Activated CD8-positive, alpha-beta memory T cell treated with anti-CD3 and anti-CD28 coated beads, Interleukin-2, amount 10 ng/mL, durations not matched to agents 7 days and 5 days (primary cell): ENCODE measurements at regions not wholly inside any gene's neighbourhood (a gene's known extent, or its start where the extent isn't known, plus 50 kb on each side); places are given as distances from the start of the nearest gene placed in this dataset.
"Not testable (repeated sequence)": the region's sequence is repeated elsewhere in the genome, so short reads cannot be mapped to it uniquely, and the experiment has no call there.

Experiments used
- ATAC-seq: fragments of 150-1000 bp; cut with Tn5 transposase; one replicate; pipeline ENCODE4 v1.10.0; 2021; ENCODE audit warnings: moderate library complexity
- CTCF ChIA-PET: fragments of 350-600 bp; sonication (Branson Sonifier 250); formaldehyde crosslinking; loops from one replicate; lab custom pipeline; 2021; ENCODE audit warnings: antibody characterized with exemption; lab: Charles Lee
- DNase-seq: peaks from one replicate; pipeline ENCODE4 v3.0.0-alpha.2; 2020
- H3K27ac Mint-ChIP-seq: one replicate; pipeline ENCODE4 v1.8.0; 2021; ENCODE audit warnings: mild to moderate bottlenecking, mixed read lengths
- H3K27me3 Mint-ChIP-seq: one replicate; pipeline ENCODE4 v1.8.0; 2021; ENCODE audit warnings: mixed read lengths
- H3K36me3 Mint-ChIP-seq: one replicate; pipeline ENCODE4 v1.8.0; 2021; ENCODE audit warnings: mild to moderate bottlenecking, mixed read lengths
- H3K4me1 Mint-ChIP-seq: one replicate; pipeline ENCODE4 v1.8.0; 2021; ENCODE audit warnings: mixed read lengths
- H3K4me3 Mint-ChIP-seq: one replicate; pipeline ENCODE4 v1.8.0; 2021; ENCODE audit warnings: mild to moderate bottlenecking, moderate library complexity, mixed read lengths
- H3K9me3 Mint-ChIP-seq: one replicate; pipeline ENCODE4 v1.8.0; 2022; ENCODE audit warnings: low read depth, mixed read lengths

GRCh38 chr6:126640356-126640755 is 300.4 kb downstream of the CENPW start:
- ATAC-seq (no peak), DNase-seq (no peak)
- H3K4me3 Mint-ChIP-seq = no peak overlapping the region
- no peaks in the 10 kb centered on the region for H3K36me3 Mint-ChIP-seq
- no peak overlapping the region for H3K27ac Mint-ChIP-seq
- no peaks in the 10 kb centered on the region for H3K4me1 Mint-ChIP-seq
- no peaks in the 10 kb centered on the region for H3K9me3 Mint-ChIP-seq
- H3K27me3 Mint-ChIP-seq = no peaks in the 10 kb centered on the region
- CTCF ChIA-PET = no interaction called here

DNA sequence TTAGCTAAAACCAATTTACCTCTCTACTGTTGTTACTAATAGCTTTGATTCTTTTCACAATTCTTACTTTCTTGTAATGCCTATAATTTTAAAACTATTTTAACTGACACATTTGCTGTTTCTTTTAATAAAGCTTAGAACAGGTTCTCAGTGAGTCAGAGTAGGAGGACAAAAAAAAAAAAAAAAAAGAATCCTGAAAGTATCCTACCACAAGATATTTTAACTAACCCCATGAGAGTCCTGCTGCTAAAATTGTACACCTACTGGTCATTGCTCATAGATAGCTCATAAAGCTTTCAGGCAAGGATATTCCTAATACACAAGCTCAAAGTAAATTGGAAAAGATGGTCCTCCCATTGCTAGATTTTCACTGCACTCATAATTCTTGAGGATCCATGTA is 301.0 kb downstream of the CENPW start:
- Mint-ChIP-seq H3K36me3 (no peaks in the 10 kb centered on the region), H3K4me3 (no peak overlapping the region), H3K9me3 (no peaks in the 10 kb centered on the region), H3K27ac (no peak overlapping the region), H3K4me1 (no peaks in the 10 kb centered on the region), H3K27me3 (no peaks in the 10 kb centered on the region)
- CTCF ChIA-PET = no interaction called here
- no peak for ATAC-seq
- DNase-seq = no peak

DNA sequence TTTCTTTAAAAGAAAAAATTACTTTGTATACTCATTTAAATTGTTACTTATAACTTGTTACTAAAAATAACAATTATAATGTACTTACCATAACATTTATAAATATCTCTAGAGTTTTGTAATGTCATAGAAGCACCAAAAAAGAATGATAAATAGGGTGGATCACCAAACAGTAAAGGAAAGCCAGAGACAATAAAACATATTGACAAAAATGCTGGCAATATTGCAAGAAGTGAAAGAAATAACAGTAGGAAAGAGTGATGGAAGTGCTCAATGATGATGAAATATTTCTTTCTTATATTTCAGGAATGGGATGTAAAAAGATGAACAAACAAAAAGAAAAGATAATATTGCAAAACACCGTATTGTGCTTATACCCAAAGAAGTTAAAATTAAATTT is 301.7 kb downstream of the CENPW start:
- H3K9me3 Mint-ChIP-seq = no peaks in the 10 kb centered on the region
- no peaks in the 10 kb centered on the region for H3K27me3 Mint-ChIP-seq
- H3K27ac Mint-ChIP-seq = no peak overlapping the region
- H3K4me3 Mint-ChIP-seq = no peak overlapping the region
- no peaks in the 10 kb centered on the region for H3K4me1 Mint-ChIP-seq
- ATAC-seq (no peak), DNase-seq (no peak)
- CTCF ChIA-PET = no interaction called here
- no peaks in the 10 kb centered on the region for H3K36me3 Mint-ChIP-seq

- Mint-ChIP-seq H3K36me3 (no peaks in the 10 kb centered on the region), H3K4me3 (no peak overlapping the region), H3K4me1 (no peaks in the 10 kb centered on the region), H3K9me3 (no peaks in the 10 kb centered on the region), H3K27me3 (no peaks in the 10 kb centered on the region), H3K27ac (no peak overlapping the region)
- CTCF ChIA-PET = no interaction called here
- DNase-seq (no peak), ATAC-seq (no peak)
These were observed 303.4 kb downstream of the CENPW start for GRCh38 chr6:126643352-126643751.

DNA sequence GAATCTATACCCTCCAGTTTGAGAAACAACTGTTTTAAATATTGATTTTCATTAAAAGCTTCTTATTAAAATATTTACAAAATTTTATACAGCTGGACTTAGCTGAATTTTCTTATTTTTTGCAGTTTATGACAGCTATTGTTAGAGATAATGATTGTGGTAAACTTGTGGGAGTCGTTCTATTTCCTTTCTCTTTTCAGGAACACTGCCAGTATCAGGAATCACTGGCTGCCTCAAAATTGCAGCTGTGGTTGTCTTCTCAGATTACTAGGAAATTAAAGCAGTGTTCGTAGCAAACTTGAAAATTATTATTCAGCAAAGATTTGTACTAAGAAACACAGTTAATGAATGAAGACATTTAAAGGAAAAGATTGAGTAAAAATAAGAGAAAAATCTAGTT is 311.0 kb downstream of the CENPW start:
- no peak overlapping the region for H3K4me3 Mint-ChIP-seq
- no peaks in the 10 kb centered on the region for H3K36me3 Mint-ChIP-seq
- H3K27ac Mint-ChIP-seq = no peak overlapping the region
- CTCF ChIA-PET = no interaction called here
- ATAC-seq (no peak), DNase-seq (no peak)
- H3K27me3 Mint-ChIP-seq = no peaks in the 10 kb centered on the region
- no peaks in the 10 kb centered on the region for H3K4me1 Mint-ChIP-seq
- peaks cover 5% of the 10 kb centered on the region for H3K9me3 Mint-ChIP-seq

- CTCF ChIA-PET = no interaction called here
- H3K27me3 Mint-ChIP-seq = no peaks in the 10 kb centered on the region
- H3K36me3 Mint-ChIP-seq = no peaks in the 10 kb centered on the region
- no peak overlapping the region for H3K27ac Mint-ChIP-seq
- H3K4me3 Mint-ChIP-seq = no peak overlapping the region
- ATAC-seq (no peak), DNase-seq (no peak)
- no peaks in the 10 kb centered on the region for H3K4me1 Mint-ChIP-seq
- peaks cover 7% of the 10 kb centered on the region for H3K9me3 Mint-ChIP-seq
These were observed 317.8 kb downstream of the CENPW start for GRCh38 chr6:126657561-126658175.

GRCh38 chr6:126660376-126660775 is 320.5 kb downstream of the CENPW start:
- CTCF ChIA-PET = no interaction called here
- Mint-ChIP-seq H3K36me3 (no peaks in the 10 kb centered on the region), H3K4me1 (no peaks in the 10 kb centered on the region), H3K4me3 (no peak overlapping the region), H3K9me3 (peaks cover 1% of the 10 kb centered on the region), H3K27me3 (no peaks in the 10 kb centered on the region), H3K27ac (no peak overlapping the region)
- ATAC-seq (no peak), DNase-seq (no peak)

DNA sequence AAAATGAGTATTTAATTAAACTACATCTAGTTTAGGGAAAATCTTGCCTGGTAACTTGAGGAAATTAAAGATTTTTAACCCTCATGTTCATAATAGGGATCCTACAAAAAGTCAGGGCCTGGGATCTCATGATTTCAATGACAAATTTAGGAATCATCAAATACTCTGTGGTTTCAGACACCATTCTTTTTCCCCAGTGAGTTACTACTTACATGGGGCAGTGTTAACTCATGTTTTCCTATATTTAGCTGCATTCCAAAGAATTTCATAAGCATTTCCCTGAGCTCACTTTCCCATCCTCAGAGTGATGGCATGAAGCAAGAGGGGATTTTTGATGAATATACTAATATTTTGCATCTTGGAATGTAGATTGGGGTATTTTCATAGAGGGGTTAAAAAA is 321.7 kb downstream of the CENPW start:
- Mint-ChIP-seq H3K36me3 (no peaks in the 10 kb centered on the region), H3K9me3 (no peaks in the 10 kb centered on the region), H3K4me3 (no peak overlapping the region), H3K27me3 (no peaks in the 10 kb centered on the region), H3K27ac (no peak overlapping the region), H3K4me1 (no peaks in the 10 kb centered on the region)
- CTCF ChIA-PET = no interaction called here
- no peak for ATAC-seq
- DNase-seq = no peak

- Mint-ChIP-seq H3K27me3 (no peaks in the 10 kb centered on the region), H3K4me3 (no peak overlapping the region), H3K9me3 (no peaks in the 10 kb centered on the region), H3K4me1 (no peaks in the 10 kb centered on the region), H3K27ac (no peak overlapping the region), H3K36me3 (no peaks in the 10 kb centered on the region)
- no peak for ATAC-seq
- no peak for DNase-seq
- CTCF ChIA-PET = no interaction called here
These were observed 323.1 kb downstream of the CENPW start for GRCh38 chr6:126662966-126663365.

DNA sequence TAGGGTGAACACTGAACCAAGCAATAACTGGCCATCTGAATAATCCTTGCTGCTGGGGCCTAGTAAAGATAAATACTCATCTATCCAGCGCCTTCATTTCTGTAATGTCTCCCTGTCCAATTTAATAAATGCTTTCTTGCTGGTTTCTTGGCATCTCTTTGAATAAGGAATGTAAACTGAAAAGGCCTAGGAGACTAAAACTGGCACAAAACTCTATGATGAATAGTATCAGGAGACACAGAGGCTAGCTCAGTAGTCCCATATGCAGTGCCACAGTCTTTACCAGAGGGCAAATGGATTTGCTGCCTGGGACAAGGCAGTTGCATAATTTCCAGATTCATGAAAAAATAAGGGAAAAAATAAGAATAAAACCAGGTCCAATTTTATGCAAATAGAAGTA is 324.4 kb downstream of the CENPW start:
- Mint-ChIP-seq H3K36me3 (no peaks in the 10 kb centered on the region), H3K9me3 (no peaks in the 10 kb centered on the region)
- CTCF ChIA-PET = no interaction called here

DNA sequence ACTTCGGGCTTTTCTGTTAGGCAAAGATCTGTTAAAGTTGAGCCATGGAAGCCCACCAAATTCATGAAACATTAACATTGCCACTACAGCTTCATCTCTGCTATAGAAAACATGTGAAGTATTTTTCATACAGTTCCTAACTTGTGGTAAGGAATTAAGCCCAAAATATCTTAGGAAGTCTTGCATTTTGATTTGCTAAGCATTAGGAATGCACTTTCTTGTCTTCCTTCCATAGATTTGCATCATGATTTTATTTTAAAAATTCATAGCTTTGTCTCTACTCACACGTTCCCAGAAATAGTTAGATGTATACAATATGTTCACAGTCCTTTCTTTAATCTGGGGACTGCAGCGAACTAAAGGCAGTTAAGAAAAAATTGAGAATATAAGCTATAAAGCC is 325.6 kb downstream of the CENPW start:
- no peak overlapping the region for H3K4me3 Mint-ChIP-seq
- H3K36me3 Mint-ChIP-seq = no peaks in the 10 kb centered on the region
- H3K27ac Mint-ChIP-seq = no peak overlapping the region
- DNase-seq = no peak
- no peaks in the 10 kb centered on the region for H3K4me1 Mint-ChIP-seq
- ATAC-seq = no peak
- CTCF ChIA-PET = no interaction called here
- no peaks in the 10 kb centered on the region for H3K9me3 Mint-ChIP-seq
- H3K27me3 Mint-ChIP-seq = no peaks in the 10 kb centered on the region

More for the DNA sequence above, 324.4 kb downstream of the CENPW start:
- H3K4me1 Mint-ChIP-seq = no peaks in the 10 kb centered on the region
- no peak overlapping the region for H3K27ac Mint-ChIP-seq
- H3K27me3 Mint-ChIP-seq = no peaks in the 10 kb centered on the region
- H3K4me3 Mint-ChIP-seq = no peak overlapping the region
- ATAC-seq (no peak), DNase-seq (no peak)

DNA sequence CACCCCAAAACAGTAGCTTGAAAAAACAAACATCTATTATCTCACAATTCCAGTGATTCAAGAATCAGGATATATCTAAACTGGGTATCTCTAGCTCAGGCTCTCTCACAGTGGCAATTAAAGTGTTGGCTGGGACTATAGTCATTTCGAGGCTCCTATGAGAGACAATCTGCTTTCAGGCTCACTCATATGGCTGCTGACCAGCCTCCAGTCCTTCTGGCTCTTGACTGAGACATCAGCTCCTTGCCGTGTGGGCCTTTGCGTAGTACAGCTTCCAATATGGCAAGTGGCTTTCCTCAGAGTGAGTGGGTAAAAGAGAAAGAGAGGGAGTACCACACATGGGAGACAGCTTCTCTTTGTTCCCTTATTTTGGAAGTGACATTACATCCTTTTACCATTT is 327.2 kb downstream of the CENPW start:
- Mint-ChIP-seq H3K36me3 (no peaks in the 10 kb centered on the region), H3K27ac (no peak overlapping the region), H3K27me3 (no peaks in the 10 kb centered on the region), H3K4me1 (no peaks in the 10 kb centered on the region), H3K9me3 (no peaks in the 10 kb centered on the region), H3K4me3 (no peak overlapping the region)
- no peak for DNase-seq
- ATAC-seq = no peak
- CTCF ChIA-PET = no interaction called here

DNA sequence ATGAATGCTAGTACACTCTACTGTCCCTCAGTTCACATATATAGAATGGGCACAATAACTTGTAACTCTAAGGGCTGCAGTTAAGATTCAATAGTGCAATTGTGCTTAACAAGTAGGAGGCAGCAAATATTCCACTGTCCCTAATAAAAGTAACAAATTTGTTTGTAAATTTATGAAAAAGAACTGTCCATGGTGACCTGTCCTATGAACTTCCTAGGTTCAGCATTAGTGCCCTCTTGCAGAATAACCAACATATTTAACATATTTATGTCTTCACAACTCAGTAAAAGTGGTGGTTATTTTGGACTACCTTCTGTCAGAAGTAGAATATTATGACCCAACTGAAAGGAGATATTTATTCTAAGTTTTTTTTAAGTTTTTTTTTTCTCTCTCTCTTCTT is 327.8 kb downstream of the CENPW start:
- Mint-ChIP-seq H3K4me3 (no peak overlapping the region), H3K36me3 (no peaks in the 10 kb centered on the region)
- CTCF ChIA-PET = no interaction called here

GRCh38 chr6:126672649-126673048 is 332.7 kb downstream of the CENPW start:
- Mint-ChIP-seq H3K27ac (no peak overlapping the region), H3K36me3 (no peaks in the 10 kb centered on the region), H3K4me1 (no peaks in the 10 kb centered on the region), H3K9me3 (no peaks in the 10 kb centered on the region), H3K4me3 (no peak overlapping the region), H3K27me3 (no peaks in the 10 kb centered on the region)
- CTCF ChIA-PET = no interaction called here
- DNase-seq = no peak
- ATAC-seq = peak; percentile 39

More for the DNA sequence above, 327.8 kb downstream of the CENPW start:
- Mint-ChIP-seq H3K4me1 (no peaks in the 10 kb centered on the region), H3K27me3 (no peaks in the 10 kb centered on the region), H3K27ac (no peak overlapping the region), H3K9me3 (no peaks in the 10 kb centered on the region)
- DNase-seq (no peak), ATAC-seq (no peak)

- H3K36me3 Mint-ChIP-seq, CTCF ChIA-PET, DNase-seq, H3K4me1 Mint-ChIP-seq, H3K27ac Mint-ChIP-seq, H3K27me3 Mint-ChIP-seq, ATAC-seq, H3K4me3 Mint-ChIP-seq, H3K9me3 Mint-ChIP-seq: not testable (repeated sequence)
These were observed 333.8 kb downstream of the CENPW start for GRCh38 chr6:126673749-126674148.
